ENCODE measurements at regions not wholly inside any gene's neighbourhood (a gene's known extent, or its start where the extent isn't known, plus 50 kb on each side); places are given as distances from the start of the nearest gene placed in this dataset.

DNA sequence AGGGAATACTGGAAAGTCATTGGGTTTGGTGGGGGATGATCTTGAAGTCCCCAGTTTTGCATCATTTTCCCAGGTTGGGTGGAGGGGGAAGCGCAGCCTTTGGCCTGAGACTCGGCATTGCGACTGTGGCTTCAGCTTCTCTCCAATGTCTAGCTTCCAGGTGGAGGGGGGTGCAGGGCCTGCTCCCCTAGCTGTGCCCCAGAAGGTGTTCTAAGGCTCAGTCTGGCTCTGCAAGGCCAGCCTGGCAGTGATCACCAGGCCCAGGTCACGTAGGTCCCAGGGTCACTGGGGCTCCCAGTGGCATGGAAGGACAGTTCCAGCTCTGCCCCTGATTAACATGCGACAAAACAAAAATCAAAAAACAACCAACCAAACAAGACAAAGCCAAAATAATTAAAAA lies 56.9 kb upstream of the HAAO start:
- no peak for DNase-seq

DNA sequence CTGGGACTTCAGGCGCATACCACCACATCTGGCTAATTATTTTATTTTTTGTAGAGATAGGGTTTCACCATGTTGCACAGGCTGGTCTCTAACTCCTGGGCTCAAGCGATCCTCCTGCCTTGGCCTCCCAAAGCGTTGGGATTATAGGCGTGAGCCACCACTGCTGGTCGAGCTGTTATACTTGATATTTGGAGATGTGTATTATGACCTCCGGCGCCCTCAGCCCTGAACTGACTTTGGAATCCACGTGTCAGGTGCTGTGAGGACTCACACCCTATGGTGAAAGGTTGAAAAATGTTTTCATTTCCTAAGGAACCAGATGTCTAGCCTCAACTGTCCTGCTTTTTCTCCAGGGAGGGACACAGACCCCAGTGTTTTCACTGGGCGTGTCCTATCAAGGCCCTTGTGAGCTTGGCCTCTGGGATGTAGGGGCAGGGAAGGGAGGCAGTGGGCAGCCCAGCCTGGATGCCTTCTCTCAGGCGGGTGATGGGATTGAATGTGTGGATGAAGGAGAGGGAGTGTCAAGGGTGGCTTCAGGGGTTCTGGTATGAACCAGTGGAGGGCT lies 56.4 kb upstream of the HAAO start:
- DNase-seq, result no peak

DNA sequence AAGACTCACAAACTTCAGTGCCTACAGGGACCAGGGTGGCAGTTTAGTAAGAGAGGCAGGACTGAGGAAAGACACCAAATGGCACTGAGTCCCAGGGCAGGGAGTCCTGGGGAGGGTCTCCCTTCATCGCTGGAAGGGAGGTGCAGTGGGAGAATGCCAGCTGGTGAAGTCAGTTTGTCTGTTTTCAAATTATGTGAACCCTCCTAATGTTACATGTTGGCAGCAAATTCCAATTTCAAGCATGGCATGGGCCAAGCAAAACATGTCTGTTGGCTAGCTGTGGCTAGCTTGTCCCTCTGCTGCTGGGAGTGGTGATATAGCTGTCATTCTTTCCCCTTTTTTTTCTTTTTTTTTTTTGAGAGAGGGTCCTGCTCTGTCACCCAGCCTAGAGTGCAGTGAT lies 55.9 kb upstream of the HAAO start:
- DNase-seq, result no peak

DNA sequence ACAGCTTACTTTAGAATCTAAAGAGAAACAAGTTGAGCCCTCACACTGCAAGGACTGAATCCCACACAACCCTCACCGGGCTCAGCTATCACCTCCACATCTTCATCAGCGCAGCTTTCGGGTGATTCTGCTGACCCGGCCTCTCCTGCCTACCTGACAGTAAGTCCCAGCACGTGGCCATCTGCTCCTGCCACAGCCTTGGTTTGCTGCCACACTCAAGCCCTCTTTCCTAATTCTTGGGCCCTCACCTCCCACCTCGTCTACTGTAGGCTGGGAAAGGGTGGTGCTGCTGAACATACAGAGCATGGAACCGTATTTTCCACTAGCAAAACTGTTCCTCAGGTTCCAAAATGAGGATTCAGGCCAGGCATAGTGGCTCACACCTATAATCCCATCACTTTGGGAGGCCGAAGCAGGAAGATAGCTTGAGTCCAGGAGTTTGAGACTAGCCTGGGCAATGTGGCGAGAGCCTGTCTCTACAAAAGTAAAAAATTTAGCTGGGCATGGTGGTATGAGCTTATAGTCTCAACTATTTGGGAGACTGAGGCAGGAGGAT lies 55.3 kb upstream of the HAAO start:
- DNase-seq, result no peak

DNA sequence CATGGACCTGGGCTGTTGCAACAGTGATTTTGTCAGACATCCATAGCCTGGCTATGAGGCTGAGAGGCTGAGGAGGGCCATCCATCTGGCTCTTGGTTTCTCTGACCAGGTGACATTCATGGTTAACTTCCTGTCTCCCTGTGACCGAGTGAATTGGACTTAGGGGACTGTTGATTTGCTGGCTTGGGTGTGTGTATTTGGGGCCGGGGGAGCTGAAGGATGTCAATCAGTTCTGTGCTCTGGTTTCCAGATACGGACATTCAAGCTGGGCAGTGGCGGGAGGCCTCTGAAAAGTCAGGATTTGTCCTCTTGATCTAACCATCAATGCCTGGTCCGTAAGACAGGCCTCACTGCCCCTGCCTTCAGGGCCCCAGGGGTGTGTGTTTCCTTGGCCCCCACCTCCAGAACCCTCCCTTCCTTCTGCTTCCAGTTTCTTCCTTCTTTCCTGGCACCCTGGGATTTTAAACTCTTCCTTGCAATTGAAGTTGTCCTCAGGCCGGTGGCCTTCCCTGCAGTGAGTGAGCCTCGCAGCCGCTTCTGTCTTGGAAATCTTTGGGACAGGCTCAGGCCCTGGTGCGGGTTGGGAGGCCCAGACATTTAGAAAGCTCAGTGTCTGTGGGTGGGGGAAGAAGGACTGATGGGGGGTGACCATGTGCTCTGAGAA lies 54.7 kb upstream of the HAAO start:
- no peak for DNase-seq

DNA sequence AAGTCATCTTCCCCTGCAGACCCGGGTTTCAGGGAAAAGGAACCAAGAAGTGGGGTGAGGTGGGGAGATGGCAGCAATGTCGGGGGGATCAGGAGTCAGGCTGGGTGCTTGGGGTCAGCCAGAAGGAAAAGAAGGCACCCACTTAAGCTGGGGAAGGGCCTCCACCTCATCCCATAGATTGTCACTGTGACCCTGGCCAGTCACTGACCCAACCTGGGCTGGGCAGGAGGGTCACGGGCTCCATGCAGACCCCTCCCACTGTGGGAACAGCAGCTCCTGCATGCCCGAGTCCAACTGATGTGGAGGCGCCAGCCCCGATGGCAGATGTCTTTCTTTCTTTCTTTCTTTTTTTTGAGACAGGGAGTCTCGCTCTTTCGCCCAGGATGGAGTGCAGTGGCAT lies 53.6 kb upstream of the HAAO start:
- DNase-seq, result no peak

DNA sequence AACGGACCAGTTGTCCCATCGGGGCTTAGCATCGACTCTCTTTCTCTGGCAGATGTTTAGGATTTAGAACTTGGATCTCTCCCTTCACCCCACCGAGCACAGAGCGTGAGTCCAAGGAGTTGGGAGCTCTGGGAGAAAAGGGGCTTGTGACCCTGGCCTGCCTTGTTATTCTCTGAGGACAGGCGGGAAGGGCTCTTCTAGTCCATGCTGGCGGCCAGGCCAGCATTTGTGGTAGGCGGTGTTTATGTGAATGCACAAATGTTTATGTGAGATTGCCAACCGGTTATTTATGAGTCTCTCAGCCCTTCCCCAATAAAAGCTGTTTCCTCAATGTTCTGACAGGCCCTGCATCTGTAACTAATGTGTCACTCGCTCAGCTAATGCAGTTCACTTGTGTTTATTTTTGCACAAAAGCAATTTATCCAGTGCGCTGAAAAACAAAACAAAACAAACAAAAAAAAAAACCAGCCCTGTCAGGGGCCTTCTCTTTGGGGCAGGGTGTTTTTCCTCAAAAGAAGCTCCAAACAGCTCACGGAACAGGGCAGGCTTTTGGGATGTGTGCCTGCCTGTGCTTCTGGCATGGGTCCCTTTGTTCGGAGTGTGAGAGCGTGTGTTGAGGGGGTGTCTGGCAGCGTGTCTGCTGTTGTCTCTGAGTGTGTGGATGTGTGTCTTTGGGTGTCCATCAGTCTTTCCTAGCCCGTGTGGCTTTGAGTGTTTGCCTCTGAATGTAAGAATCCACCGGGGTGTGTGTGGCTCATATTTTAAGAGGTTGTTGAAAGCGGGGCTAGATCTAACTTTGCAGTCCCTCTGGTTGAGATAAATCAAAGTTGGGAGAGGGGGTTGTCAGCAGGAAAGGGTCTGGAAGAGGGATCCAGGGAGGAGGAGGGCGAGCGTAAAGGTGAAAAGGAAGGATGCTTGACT lies 52.8 kb upstream of the HAAO start:
- DNase-seq, result no peak

DNA sequence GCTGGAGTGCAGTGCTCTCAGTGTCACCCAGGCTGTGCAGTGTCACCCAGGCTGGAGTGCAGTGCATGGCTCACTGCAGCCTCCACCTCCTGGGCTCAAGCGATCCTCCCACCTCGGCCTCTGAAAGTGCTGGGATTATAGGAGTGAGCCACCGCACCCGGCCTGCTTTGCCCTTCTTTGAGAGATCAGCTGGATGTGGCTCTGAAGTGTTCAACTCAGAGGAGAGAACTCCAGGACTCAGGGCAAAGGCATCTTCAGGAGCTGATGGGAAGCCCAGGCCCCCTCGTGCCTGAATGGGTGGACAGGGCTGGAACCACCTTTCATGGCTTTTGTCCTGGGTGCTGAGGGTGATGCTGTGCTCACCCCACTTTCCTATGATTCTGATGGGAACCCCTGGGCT lies 52.0 kb upstream of the HAAO start:
- DNase-seq, result no peak

DNA sequence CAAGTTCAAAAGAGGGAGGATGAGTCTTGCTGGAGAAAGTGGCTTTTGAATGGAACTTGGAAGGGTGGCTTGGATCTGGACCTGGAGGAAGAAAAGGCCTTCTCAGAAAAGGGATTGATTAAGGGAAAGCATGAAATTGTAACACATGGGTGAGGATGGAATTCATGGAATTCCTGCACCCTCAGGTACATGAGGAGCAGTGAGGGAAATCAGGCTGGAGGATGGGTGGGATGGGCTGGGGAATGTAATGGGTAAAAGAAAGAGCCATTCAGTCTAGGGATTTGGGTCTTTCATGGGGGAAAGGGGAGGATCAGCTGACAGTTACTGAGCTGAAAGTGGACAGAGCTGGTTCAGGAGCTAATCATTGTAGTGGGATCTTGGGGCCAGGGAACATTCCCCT lies 51.2 kb upstream of the HAAO start:
- DNase-seq, result no peak

DNA sequence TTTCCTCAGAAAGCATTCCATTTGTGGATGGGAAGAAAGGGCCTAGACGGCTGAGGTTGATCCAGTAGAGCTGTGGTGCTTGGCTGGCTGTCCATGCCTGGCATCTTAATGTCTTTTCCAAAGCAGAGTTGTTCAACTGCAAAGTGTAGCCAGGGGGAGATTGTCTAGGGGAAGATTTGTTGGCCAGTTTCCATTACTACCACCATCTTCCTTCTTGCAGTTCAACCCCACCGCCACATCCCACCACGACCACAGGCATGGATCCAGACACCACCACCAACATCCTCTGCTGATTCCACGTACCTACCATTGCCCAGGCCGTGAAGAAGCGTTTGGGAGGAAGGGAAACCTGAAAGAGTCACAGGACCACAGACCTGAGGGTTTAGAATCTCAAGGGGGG lies 50.7 kb upstream of the HAAO start:
- no peak for DNase-seq

DNA sequence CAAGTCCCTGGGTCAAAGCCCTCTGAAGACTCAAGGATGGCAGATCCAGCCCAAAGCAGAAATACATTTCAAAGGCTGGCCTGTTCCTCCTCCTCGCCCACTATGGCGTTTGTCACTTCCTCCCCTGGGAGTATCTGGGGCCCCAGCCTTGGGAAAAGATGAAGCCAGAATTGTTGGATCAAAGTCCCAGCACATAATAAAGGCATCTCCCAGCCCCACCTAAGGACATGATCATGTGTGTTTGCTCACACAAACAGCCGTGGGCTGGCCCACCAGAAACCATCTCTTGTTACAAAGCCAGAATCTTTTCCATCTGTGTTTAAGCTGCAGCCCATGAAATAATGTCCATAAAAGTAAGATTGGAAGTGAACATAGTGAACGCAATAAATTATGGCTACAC lies 50.1 kb upstream of the HAAO start:
- no peak for DNase-seq
